Fibroblast of the conjunctiva (primary cell): ENCODE measurements at regions not wholly inside any gene's neighbourhood (a gene's known extent, or its start where the extent isn't known, plus 50 kb on each side); places are given as distances from the start of the nearest gene placed in this dataset.
A peak's percentile ranks its signal among the peaks of the same experiment; 100 is the strongest.
"Not testable (repeated sequence)": the region's sequence is repeated elsewhere in the genome, so short reads cannot be mapped to it uniquely, and the experiment has no call there.

Source experiments
- DNase-seq: peaks from one replicate; pipeline ENCODE4 v3.0.0-alpha.2; 2010; ENCODE audit warnings: low read depth

DNA sequence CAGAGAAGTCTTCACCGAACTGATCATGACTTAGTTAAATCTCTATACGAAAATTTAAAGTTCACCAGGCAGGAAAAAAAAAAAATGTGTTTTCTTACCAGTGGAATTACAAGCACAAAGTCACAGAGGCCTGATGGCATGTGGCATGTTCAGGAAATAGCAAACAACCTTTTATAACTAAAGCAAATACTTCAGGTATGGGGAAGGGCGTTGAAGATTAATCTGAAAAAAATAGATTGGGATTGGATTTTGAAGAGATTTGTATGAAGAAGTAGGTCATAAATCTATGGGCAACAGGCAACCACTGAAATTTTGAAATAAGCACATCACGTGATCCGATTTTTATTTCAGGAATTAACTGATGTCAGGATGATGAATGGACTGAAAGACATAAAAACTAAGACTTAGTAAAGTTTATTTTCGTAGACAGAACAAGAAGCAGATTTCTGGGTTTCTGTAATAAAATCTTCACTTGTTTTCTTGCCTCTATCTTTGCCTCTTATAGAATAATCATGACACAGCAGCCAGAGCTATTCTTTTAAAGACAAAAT is 295.9 kb upstream of the ADGRL4 start:
- DNase-seq, result no peak

- no peak for DNase-seq
These were observed 289.4 kb upstream of the ADGRL4 start for GRCh38 chr1:79295967-79296366.

DNA sequence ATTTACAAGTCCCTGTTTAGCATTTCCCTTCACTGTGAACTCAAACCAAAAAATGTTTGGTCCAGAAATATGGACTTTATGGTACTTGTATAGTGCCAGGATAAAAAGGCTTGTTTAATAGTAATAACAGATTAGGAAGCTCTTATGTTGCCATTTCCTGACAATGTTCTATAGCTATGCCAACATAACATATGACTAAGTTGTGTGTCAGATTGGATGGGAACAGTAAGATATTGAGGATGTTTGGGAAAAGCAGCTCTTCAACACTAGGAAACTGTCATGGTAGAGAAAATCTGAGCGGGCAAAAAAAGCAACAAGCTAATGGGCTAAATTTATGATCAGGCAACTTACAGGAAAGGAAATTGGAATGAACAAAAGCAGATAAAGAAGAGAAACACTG is 287.1 kb upstream of the ADGRL4 start:
- DNase-seq, result no peak

DNA sequence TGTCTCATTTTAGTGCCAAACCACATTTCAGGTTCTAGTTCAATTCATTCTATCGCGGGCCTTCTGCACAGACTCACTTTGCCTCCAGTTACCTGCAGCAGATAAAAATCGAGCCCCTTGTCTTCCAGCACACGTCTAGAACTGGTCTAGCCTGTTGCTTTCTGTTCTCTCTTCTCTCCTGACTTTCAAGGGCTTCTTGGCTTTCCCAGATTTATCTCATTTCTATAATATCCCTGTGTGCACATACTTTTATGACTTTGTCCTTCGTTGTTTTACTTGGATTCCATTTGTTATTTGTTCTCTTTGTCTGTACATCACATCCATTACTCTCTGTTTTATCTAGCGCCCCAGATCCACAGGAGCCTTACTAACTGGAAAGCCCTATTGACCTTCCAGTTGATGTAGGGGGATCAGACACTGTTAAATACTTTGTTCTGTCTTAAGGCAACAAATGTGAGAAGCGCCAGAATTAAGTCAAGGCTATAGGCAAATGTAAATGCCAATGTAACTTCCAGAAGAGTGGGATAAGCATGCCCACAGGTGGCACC is 284.5 kb upstream of the ADGRL4 start:
- DNase-seq, result no peak

DNA sequence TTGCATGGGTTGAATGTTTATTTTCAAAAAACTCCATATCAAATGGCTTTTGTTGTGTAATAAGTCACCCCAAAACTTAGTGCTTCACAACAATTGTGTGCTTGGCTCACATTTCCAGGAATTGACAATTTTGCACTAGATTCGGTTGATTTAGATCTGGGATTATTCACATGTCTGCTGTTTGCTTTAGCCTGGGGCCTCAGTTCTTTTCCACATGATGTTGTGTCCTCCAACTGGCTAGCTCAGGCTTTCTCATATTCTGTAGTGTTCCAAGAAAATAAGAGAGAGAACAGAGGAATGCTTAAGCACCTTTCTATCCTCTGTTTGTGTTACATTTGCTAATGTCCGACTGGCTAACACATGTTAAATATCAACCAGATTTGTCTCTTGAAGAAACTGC is 281.5 kb upstream of the ADGRL4 start:
- no peak for DNase-seq

GRCh38 chr1:79285667-79286066 is 279.1 kb upstream of the ADGRL4 start:
- DNase-seq, result no peak

- DNase-seq, result no peak
These were observed 276.9 kb upstream of the ADGRL4 start for GRCh38 chr1:79283451-79283850.

- no peak for DNase-seq
These were observed 274.9 kb upstream of the ADGRL4 start for GRCh38 chr1:79281442-79281841.

DNA sequence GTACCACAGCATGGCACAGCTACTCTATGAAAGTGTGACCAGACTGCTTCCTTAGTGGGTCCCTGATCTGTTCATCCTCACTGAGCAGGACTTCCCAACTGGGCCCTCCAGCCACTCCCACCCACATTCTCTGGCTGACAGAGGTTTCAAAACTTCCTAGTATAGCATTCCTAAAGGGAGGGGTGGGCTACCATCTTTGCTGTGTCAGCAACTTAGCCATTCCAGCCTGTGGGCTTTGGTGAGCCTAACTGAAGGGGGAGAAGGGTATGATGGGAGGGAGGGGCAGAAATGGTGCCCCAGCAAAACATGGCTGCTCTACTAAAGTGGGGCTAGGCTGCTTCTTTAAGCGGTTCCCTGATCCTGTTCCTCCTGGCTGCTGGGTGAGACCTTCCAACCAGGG is 265.2 kb upstream of the ADGRL4 start:
- no peak for DNase-seq

- DNase-seq, result no peak
These were observed 258.7 kb upstream of the ADGRL4 start for GRCh38 chr1:79264975-79265818.

- no peak for DNase-seq
These were observed 257.8 kb upstream of the ADGRL4 start for GRCh38 chr1:79264285-79264684.

DNA sequence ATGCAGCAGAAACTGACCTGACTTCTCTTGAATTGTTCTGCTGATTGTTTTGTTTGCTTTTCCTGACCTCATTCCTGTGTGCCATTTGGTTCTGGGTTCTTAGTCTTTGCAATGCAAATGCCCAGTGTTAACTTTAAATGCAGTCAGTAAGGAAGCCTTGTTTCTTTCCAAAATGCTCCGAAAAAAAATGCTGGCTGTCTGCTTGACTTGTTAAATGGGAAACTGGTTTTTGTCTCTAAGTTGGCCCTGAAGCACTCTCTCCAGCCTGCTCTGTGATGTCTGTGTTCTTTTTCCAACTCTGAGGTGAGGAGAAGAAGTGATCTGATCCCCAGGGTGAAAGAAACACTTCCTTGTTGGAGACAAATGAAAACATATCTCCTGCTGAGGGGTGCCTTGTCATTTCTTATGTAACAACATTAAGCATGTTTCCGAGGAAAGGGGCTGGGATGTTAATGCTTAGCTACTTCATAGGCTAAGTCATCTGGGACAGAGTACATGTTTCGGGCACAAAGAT is 256.3 kb upstream of the ADGRL4 start:
- DNase-seq, result no peak

- DNase-seq, result peak; percentile 54
These were observed 253.1 kb upstream of the ADGRL4 start for GRCh38 chr1:79259390-79260336.

DNA sequence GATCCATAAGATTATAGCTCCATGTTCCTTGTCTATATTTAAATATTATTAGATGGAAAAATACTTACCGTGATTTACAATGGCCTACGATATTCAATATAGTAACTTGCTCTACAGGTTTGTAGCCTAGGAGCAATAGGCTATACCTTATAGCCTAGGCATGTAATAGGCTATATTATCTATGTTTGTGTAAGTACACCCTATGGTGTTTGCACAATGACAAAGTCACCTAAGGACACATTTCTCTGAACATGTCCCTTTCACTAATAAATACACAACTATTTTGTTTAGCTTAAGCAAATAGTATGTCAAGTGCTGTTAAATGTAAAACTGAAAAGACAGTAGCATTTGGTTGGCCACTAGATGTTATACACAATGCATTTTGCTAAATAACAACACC is 248.9 kb upstream of the ADGRL4 start:
- no peak for DNase-seq

GRCh38 chr1:79252598-79252997 is 246.1 kb upstream of the ADGRL4 start:
- no peak for DNase-seq

DNA sequence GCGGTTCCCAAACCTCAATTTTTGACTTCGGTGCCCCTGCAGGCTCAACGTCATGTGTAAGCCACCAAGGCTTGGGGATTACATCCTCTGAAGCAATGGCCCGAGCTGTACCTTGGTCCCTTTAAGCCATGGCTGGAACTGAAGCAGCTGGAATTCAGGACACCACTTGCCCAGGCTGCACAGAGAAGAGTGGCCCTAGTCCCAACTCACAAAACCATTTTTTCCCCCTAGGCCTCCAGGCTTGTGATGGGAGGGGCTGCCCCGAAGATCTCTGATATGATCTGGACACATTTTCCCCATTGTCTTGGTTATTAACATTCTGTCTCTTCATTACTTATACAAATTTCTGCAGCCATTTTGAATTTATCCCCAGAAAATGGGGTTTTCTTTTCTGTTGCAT is 233.3 kb upstream of the ADGRL4 start:
- no peak for DNase-seq

DNA sequence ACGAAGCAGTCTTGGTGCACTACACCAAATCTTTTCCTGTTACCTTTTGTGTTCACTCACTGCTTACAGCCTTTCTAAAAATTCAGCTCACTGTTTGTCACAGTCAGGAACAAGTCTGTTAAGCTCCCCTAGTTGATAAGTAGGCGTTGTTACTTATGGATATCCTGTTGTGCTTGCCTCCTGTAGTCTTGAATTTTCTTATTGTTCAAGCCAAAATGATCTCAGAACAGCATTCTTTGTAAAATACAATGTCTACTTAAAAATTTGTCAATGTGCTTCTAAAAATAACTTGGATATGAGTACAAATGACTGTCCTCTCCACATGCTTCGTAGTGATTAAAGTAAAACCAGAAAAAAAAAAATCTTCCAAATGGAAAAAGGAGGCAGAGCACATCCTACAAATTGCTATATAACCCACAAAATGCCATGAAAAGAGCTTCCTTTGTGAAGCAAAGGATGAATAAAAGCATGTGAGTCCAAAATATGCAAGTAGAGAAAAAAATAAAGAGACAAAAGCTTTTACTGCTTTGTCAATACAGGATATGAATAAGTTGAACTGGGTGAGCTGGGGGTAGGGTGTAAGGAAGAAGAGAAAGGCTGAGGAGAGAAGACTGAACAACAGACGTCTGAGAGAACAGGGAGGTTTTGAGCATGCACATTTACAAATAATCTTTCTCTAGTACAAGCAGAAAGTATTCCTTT is 228.9 kb upstream of the ADGRL4 start:
- no peak for DNase-seq

GRCh38 chr1:79232818-79233217 is 226.3 kb upstream of the ADGRL4 start:
- no peak for DNase-seq

GRCh38 chr1:79230751-79231150 is 224.2 kb upstream of the ADGRL4 start:
- DNase-seq, result not testable (repeated sequence)

DNA sequence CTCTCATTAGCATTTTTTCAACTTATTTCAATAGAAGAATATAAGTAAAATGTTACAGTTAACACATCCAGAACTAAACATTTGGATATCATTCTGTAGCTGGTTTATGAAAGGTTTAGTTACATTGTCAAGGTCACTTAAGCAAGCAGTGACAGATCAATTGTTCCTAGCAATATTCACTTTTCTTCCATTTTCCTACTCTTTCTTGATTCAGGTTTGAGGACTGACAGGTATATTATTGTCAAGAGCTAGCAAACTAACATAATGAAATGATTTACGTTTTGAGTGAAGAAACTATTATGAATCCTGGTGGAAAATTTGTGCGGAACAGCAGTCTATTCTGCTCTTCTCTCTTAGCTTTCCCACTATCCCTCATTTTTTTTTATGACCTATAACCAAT is 220.4 kb upstream of the ADGRL4 start:
- no peak for DNase-seq

DNA sequence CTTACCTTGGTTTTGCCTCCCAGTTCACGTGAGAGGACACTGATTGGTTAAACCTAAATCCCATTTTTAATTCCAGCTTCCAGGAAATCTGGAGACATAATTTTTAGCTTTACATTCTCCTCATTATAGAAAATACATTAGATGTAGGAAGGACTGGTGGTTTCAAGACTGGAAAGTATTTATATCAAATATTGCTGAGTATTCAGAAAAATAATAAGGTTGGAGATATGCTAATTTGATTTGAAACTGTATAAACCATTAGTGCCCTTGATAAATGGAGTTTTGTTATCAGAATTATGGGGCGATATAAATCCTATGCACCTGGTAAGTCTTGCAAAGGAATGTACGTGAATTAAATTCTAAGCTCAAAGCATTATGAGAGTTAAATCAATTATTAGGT is 218.0 kb upstream of the ADGRL4 start:
- DNase-seq, result no peak

- no peak for DNase-seq
These were observed 214.0 kb upstream of the ADGRL4 start for GRCh38 chr1:79220509-79220908.
